Suprapubic skin (tissue), 4 donors: ENCODE measurements at regions not wholly inside any gene's neighbourhood (a gene's known extent, or its start where the extent isn't known, plus 50 kb on each side); places are given as distances from the start of the nearest gene placed in this dataset.

ENCODE experiments used
- CTCF ChIP-seq, 2 donors: fragments of 200-600 bp in 1 of 2; fragments of 450-650 bp in 1 of 2; sonication (generic) in 1 of 2; IDR thresholded peaks; one replicate each; pipeline ENCODE4 v1.5.1; 2016 to 2019; ENCODE audit warnings: antibody characterized with exemption in 2 of 2, mild to moderate bottlenecking in 1 of 2, moderate library complexity in 1 of 2
- EP300 ChIP-seq: sonication (generic); formaldehyde crosslinking; IDR thresholded peaks from one replicate; pipeline ENCODE4 v1.6.1; 2017; ENCODE audit warnings: antibody characterized with exemption
- POLR2A ChIP-seq, 2 donors: fragments of 450-650 bp; IDR thresholded peaks; one replicate each; pipeline ENCODE4 v1.6.1; 2017; ENCODE audit warnings: antibody characterized with exemption in 2 of 2, mild to moderate bottlenecking in 2 of 2, moderate library complexity in 2 of 2
- POLR2AphosphoS5 ChIP-seq, 3 donors: sonication (generic); formaldehyde crosslinking; IDR thresholded peaks; one replicate each; pipeline ENCODE4 v1.6.1; 2017; ENCODE audit warnings: antibody characterized with exemption in 3 of 3

GRCh38 chr18:46291149-46291548 lies 187.0 kb downstream of the HAUS1 start:
- TF ChIP-seq POLR2AphosphoS5 (IDR thresholded peaks at IDR 0.05), result no peak
- no peak for TF ChIP-seq CTCF (IDR thresholded peaks at IDR 0.05)
- TF ChIP-seq POLR2A (IDR thresholded peaks at IDR 0.05), result no peak
- no peak for TF ChIP-seq EP300
